GM12878 (cell line): ENCODE measurements at regions not wholly inside any gene's neighbourhood (a gene's known extent, or its start where the extent isn't known, plus 50 kb on each side); places are given as distances from the start of the nearest gene placed in this dataset.

Experiments
- ATAC-seq: fragments of 200-7000 bp; cut with Tn5 transposase; 3 replicates; pipeline ENCODE4 v1.9.1; 2020; ENCODE audit warnings: mild to moderate bottlenecking, moderate library complexity
- BruUV-seq: library from RNA; stranded (reverse); fragments of 400-500 nt; replicated peaks from 2 replicates; lab custom pipeline; 2021; lab: Mats Ljungman, UMichigan
- CTCF ChIA-PET: fragments of 300-600 bp; sonication (Branson Sonifier 250); formaldehyde crosslinking; extraction: SDS; loops from one replicate; lab custom pipeline; 2021; ENCODE audit warnings: inconsistent platforms; lab: Yijun Ruan, JAX
- POLR2A ChIA-PET: fragments of 350-600 bp; formaldehyde crosslinking; extraction: SDS; loops from one replicate; lab custom pipeline; 2021; ENCODE audit warnings: inconsistent platforms; lab: Charles Lee
- RAD21 ChIA-PET: fragments of 300-600 bp; sonication (Branson Sonifier 250); formaldehyde crosslinking; loops from one replicate; lab custom pipeline; 2023; ENCODE audit warnings: antibody characterized with exemption; ENCODE audit not compliant: unreplicated experiment; lab: Charles Lee
- SMC1A ChIA-PET: fragments of 300-600 bp; sonication (Branson Sonifier 250); formaldehyde crosslinking; loops from one replicate; lab custom pipeline; 2023; ENCODE audit not compliant: unreplicated experiment, uncharacterized antibody; lab: Charles Lee
- DNase-seq: peaks from one replicate; pipeline ENCODE4 v3.0.0-alpha.2; 2011; ENCODE audit warnings: low read depth, low spot score
- FAIRE-seq: peaks from 3 replicates; lab custom pipeline; 2011; peaks lifted over from hg19 to GRCh38; lab: Jason Lieb, UNC
- H2AFZ ChIP-seq: 2 replicates; pipeline ENCODE4 v1.6.0; 2011; ENCODE audit warnings: low read depth, low read length, control low read depth; ENCODE audit not compliant: control insufficient read depth
- H3K27ac ChIP-seq: 2 replicates; pipeline ENCODE4 v1.5.1; 2011; ENCODE audit warnings: control low read depth; ENCODE audit not compliant: control insufficient read depth, insufficient read depth
- H3K27me3 ChIP-seq, 2 experiments: replicated peaks in 1 of 2; 2 replicates each; pipeline versions ENCODE4 v1.6.0 to v1.6.1; 2011; ENCODE audit warnings: low read length in 1 of 2; ENCODE audit not compliant: control insufficient read depth in 2 of 2, insufficient read depth in 2 of 2
- H3K36me3 ChIP-seq, 2 experiments: 2 replicates each; pipeline ENCODE4 v1.5.1; 2011; ENCODE audit warnings: low read length in 1 of 2; ENCODE audit not compliant: control insufficient read depth in 2 of 2, insufficient read depth in 2 of 2
- H3K4me1 ChIP-seq: 2 replicates; pipeline ENCODE4 v1.6.1; 2011; ENCODE audit warnings: mild to moderate bottlenecking, low read length, moderate library complexity, mixed read lengths; ENCODE audit not compliant: control insufficient read depth, insufficient read depth
- H3K4me2 ChIP-seq: 2 replicates; pipeline ENCODE4 v1.6.0; 2011; ENCODE audit warnings: control low read depth; ENCODE audit not compliant: control insufficient read depth, insufficient read depth
- H3K4me3 ChIP-seq: fragments of 200-600 bp; sonication (generic); 2 replicates; pipeline ENCODE4 v1.5.1; 2016
- H3K79me2 ChIP-seq: 2 replicates; pipeline ENCODE4 v1.6.0; 2011; ENCODE audit warnings: low read length; ENCODE audit not compliant: control insufficient read depth, insufficient read depth
- H3K9ac ChIP-seq: 2 replicates; pipeline ENCODE4 v1.8.0; 2011; ENCODE audit warnings: low read length, control low read depth, mixed read lengths; ENCODE audit not compliant: control insufficient read depth, insufficient read depth
- H3K9me3 ChIP-seq: replicated peaks from 3 replicates; pipeline ENCODE4 v1.5.1; 2011; ENCODE audit warnings: mild to moderate bottlenecking, low read length; ENCODE audit not compliant: control insufficient read depth, insufficient read depth
- H4K20me1 ChIP-seq: 2 replicates; pipeline ENCODE4 v1.6.0; 2011; ENCODE audit not compliant: control insufficient read depth, insufficient read depth
- CHD1 ChIP-seq: IDR thresholded peaks from 2 replicates; pipeline ENCODE4 v1.6.1; 2012; ENCODE audit warnings: low read depth, low read length, improper control_type of control experiment
- FOXK2 ChIP-seq: fragments of 450-650 bp; IDR thresholded peaks from 2 replicates; pipeline ENCODE4 v1.6.1; 2017; ENCODE audit warnings: mild to moderate bottlenecking, moderate library complexity
- GABPA ChIP-seq: IDR thresholded peaks from 2 replicates; pipeline ENCODE4 v1.6.1; 2014; ENCODE audit warnings: antibody characterized with exemption, low read depth, mild to moderate bottlenecking, inconsistent platforms
- MTA3 ChIP-seq: IDR thresholded peaks from 2 replicates; pipeline ENCODE4 v1.6.1; 2012; ENCODE audit warnings: low read length, inconsistent platforms, borderline replicate concordance
- SREBF2 ChIP-seq: IDR thresholded peaks from 2 replicates; pipeline ENCODE4 v1.6.1; 2012; ENCODE audit warnings: mild to moderate bottlenecking, low read length
- TCF3 ChIP-seq: IDR thresholded peaks from 2 replicates; pipeline ENCODE4 v1.6.1; 2012; ENCODE audit warnings: low read depth, mild to moderate bottlenecking, low read length, borderline replicate concordance; ENCODE audit not compliant: insufficient read depth
- WGBS: methylation state at CpG from one replicate; pipeline ENCODE4 v1.1.6; 2016; ENCODE audit warnings: low lambda C conversion rate; ENCODE audit not compliant: insufficient replicate concordance, insufficient coverage; ENCODE audit errors: missing lambda C conversion rate; 5-methylcytosine and 5-hydroxymethylcytosine counted together
- in situ Hi-C: fragments of 300-500 bp; cut with MboI; formaldehyde crosslinking; loops from 9 replicates; pipeline ENCODE4 v1.14.3; 2018; ENCODE audit warnings: mixed read lengths
- intact Hi-C: fragments of 100-400 bp; cut with micrococcal nuclease; formaldehyde crosslinking; loops from one replicate; pipeline ENCODE4 v1.14.2; 2022; ENCODE audit not compliant: unreplicated experiment
- TF ChIP-seq, protein P1 (sequence below): fragments of 450-650 bp; formaldehyde crosslinking; IDR thresholded peaks from 2 replicates; pipeline ENCODE4 v1.5.0; 2022; ENCODE audit warnings: mild to moderate bottlenecking, missing genetic modification characterization
- TF ChIP-seq, protein P2 (sequence below): fragments of 450-650 bp; IDR thresholded peaks from 2 replicates; pipeline ENCODE4 v1.6.1; 2017; ENCODE audit warnings: mild to moderate bottlenecking, moderate library complexity

DNA sequence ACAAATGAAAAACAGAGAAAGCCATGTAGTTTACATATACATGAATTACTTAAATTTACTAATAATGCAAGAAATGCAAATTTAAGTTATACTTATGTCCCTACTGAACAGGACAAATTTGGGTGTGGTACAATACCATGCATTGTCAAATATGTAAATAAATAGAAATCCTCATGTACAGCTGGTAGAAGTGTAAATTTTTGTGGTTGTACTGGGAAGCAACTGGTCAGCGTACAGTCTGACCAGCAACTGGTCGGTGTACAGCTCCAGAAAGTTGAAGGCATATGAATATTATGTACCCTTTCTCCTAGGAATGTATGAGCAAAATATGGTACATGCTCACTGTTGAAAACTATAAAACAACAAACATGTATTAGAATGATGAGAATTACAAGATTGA is 93.9 kb upstream of the TMEM106B start (continued):
- TF ChIP-seq CHD1 = no peak
- no peak for TF ChIP-seq MTA3

DNA sequence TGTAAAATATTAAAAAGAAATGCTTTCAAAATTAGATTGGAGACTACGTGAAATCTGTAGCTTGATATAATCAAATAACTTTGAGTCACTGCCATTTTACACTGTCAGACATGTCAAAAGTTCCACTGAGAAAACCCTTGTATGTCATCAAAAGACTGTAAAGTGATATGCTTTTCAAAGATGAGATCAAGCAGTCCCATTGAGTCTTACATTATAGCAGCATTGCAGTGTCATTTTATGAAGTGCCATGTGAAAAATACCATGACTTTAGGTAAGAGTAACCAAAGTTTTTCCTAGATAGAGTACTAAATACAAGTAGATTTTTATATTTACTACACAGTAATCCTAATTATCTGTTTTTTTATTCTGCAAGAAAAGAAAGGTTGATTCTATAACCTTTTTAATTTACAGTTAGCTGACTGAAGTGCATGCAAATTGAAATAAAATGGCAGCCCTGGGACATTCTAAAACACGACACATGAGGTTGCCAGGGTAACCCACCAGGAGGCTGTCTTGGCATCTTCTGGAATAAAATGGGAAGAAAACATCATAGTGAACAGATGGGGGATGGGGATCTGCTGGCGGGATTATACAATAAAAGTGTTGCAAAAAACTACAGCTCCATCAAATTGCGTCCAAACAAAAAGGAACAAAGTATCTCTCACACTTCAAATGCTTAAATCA is 91.3 kb upstream of the TMEM106B start:
- Histone ChIP-seq H3K79me2 (no peaks in the 10 kb centered on the region), H3K4me3 (no peak overlapping the region), H2AFZ (no peak overlapping the region), H3K27me3 (no peaks in the 10 kb centered on the region), H3K27ac (no peak overlapping the region), H3K4me2 (no peak overlapping the region), H3K4me1 (no peaks in the 10 kb centered on the region), H3K9ac (no peak overlapping the region), H3K9me3 (no peaks in the 10 kb centered on the region), H3K36me3 (no peaks in the 10 kb centered on the region), H4K20me1 (no peaks in the 10 kb centered on the region)
- POLR2A ChIA-PET = no interaction called here
- 21% methylated on average over 4 of the region's 4 CpGs for WGBS
- BruUV-seq = no TSS peak
- intact Hi-C loops = no loop called here
- FAIRE-seq (no peak), DNase-seq (no peak), ATAC-seq (no peak)
- in situ Hi-C loops = no loop called here
- CTCF ChIA-PET = interaction anchor here (1.7 kb wide), 1 partner anchor 16 kb away, joined by 5 read pairs; no protein-coding TSS in a partner anchor
- RAD21 ChIA-PET = no interaction called here
- no peak for TF ChIP-seq FOXK2
- no peak for TF ChIP-seq TCF3
- SMC1A ChIA-PET = no interaction called here

DNA sequence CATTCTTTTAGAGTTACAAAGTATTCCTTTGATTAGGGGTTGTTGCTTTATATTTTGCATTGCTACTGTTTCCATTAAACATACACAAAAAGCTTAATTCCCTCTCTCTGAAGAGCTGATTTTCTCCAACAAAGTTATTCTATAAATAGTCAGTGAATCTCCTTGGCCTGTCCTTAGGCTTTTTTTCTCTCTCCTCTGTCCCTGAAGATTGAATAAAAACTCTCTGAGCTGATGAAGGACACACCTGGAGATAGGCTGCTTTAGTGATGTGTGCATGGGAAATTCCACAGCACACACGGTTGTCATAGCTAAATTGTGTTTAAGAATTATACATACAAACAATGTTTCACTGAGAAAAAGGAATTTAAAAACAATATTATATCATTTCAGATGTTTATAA is 90.5 kb upstream of the TMEM106B start:
- Histone ChIP-seq H4K20me1 (no peaks in the 10 kb centered on the region), H3K79me2 (no peaks in the 10 kb centered on the region), H3K9me3 (no peaks in the 10 kb centered on the region), H3K9ac (no peak overlapping the region), H3K4me2 (no peak overlapping the region), H3K27ac (no peak overlapping the region), H3K4me3 (no peak overlapping the region), H3K36me3 (no peaks in the 10 kb centered on the region), H3K4me1 (no peaks in the 10 kb centered on the region), H2AFZ (no peak overlapping the region), H3K27me3 (no peaks in the 10 kb centered on the region)
- WGBS = 0% methylated on average over 1 of the region's 1 CpG
- no TSS peak for BruUV-seq
- ATAC-seq = no peak
- intact Hi-C loops = no loop called here
- POLR2A ChIA-PET = no interaction called here
- CTCF ChIA-PET = no interaction called here
- SMC1A ChIA-PET = no interaction called here
- in situ Hi-C loops = no loop called here
- RAD21 ChIA-PET = no interaction called here
- no peak for DNase-seq
- FAIRE-seq = no peak
- no peak for TF ChIP-seq SREBF2
- TF ChIP-seq, protein P1, sequence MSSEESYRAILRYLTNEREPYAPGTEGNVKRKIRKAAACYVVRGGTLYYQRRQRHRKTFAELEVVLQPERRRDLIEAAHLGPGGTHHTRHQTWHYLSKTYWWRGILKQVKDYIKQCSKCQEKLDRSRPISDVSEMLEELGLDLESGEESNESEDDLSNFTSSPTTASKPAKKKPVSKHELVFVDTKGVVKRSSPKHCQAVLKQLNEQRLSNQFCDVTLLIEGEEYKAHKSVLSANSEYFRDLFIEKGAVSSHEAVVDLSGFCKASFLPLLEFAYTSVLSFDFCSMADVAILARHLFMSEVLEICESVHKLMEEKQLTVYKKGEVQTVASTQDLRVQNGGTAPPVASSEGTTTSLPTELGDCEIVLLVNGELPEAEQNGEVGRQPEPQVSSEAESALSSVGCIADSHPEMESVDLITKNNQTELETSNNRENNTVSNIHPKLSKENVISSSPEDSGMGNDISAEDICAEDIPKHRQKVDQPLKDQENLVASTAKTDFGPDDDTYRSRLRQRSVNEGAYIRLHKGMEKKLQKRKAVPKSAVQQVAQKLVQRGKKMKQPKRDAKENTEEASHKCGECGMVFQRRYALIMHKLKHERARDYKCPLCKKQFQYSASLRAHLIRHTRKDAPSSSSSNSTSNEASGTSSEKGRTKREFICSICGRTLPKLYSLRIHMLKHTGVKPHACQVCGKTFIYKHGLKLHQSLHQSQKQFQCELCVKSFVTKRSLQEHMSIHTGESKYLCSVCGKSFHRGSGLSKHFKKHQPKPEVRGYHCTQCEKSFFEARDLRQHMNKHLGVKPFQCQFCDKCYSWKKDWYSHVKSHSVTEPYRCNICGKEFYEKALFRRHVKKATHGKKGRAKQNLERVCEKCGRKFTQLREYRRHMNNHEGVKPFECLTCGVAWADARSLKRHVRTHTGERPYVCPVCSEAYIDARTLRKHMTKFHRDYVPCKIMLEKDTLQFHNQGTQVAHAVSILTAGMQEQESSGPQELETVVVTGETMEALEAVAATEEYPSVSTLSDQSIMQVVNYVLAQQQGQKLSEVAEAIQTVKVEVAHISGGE (CRISPR knock-in tag) = no peak
- TF ChIP-seq GABPA = no peak
- TF ChIP-seq, protein P2, sequence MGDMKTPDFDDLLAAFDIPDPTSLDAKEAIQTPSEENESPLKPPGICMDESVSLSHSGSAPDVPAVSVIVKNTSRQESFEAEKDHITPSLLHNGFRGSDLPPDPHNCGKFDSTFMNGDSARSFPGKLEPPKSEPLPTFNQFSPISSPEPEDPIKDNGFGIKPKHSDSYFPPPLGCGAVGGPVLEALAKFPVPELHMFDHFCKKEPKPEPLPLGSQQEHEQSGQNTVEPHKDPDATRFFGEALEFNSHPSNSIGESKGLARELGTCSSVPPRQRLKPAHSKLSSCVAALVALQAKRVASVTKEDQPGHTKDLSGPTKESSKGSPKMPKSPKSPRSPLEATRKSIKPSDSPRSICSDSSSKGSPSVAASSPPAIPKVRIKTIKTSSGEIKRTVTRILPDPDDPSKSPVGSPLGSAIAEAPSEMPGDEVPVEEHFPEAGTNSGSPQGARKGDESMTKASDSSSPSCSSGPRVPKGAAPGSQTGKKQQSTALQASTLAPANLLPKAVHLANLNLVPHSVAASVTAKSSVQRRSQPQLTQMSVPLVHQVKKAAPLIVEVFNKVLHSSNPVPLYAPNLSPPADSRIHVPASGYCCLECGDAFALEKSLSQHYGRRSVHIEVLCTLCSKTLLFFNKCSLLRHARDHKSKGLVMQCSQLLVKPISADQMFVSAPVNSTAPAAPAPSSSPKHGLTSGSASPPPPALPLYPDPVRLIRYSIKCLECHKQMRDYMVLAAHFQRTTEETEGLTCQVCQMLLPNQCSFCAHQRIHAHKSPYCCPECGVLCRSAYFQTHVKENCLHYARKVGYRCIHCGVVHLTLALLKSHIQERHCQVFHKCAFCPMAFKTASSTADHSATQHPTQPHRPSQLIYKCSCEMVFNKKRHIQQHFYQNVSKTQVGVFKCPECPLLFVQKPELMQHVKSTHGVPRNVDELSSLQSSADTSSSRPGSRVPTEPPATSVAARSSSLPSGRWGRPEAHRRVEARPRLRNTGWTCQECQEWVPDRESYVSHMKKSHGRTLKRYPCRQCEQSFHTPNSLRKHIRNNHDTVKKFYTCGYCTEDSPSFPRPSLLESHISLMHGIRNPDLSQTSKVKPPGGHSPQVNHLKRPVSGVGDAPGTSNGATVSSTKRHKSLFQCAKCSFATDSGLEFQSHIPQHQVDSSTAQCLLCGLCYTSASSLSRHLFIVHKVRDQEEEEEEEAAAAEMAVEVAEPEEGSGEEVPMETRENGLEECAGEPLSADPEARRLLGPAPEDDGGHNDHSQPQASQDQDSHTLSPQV = no peak
